T47D (cell line): ENCODE measurements at regions not wholly inside any gene's neighbourhood (a gene's known extent, or its start where the extent isn't known, plus 50 kb on each side); places are given as distances from the start of the nearest gene placed in this dataset.
"Not testable (repeated sequence)": the region's sequence is repeated elsewhere in the genome, so short reads cannot be mapped to it uniquely, and the experiment has no call there.

Experiments used
- DNase-seq, 2 experiments: peaks; one replicate each; pipeline versions ENCODE4 v3.0.0 to v3.0.0-alpha.2; 2011 to 2012; ENCODE audit warnings: low read depth in 1 of 2, low spot score in 1 of 2
- JUND ChIP-seq: IDR thresholded peaks from 2 replicates; pipeline ENCODE4 v1.6.1; 2012; ENCODE audit warnings: low read depth
- in situ Hi-C: cut with HindIII; loops from 2 replicates; pipeline ENCODE4 v1.10.0; 2016; ENCODE audit warnings: low sequenced_read_pairs, low pct_unique_long_range_greater_than_20kb

GRCh38 chr11:45754741-45755140, 50.2 kb upstream of the SLC35C1 start:
- TF ChIP-seq JUND = no peak
- DNase-seq = no peak
- in situ Hi-C loops = no loop called here

- no peak for DNase-seq
- no peak for TF ChIP-seq JUND
- in situ Hi-C loops = no loop called here
Observed at GRCh38 chr11:45754261-45754709, 50.7 kb upstream of the SLC35C1 start.

- TF ChIP-seq JUND = no peak
- in situ Hi-C loops = no loop called here
- no peak for DNase-seq
Observed at GRCh38 chr11:45752106-45752505, 52.8 kb upstream of the SLC35C1 start.

GRCh38 chr11:45751430-45751829, 53.5 kb upstream of the SLC35C1 start:
- in situ Hi-C loops = no loop called here
- no peak for DNase-seq
- no peak for TF ChIP-seq JUND

GRCh38 chr11:45750439-45750838, 54.5 kb upstream of the SLC35C1 start:
- in situ Hi-C loops = no loop called here
- no peak for TF ChIP-seq JUND
- DNase-seq = no peak

GRCh38 chr11:45748801-45749200, 56.1 kb upstream of the SLC35C1 start:
- TF ChIP-seq JUND = no peak
- no peak for DNase-seq
- in situ Hi-C loops = no loop called here

GRCh38 chr11:45745065-45745811, 59.7 kb upstream of the SLC35C1 start:
- TF ChIP-seq JUND = no peak
- in situ Hi-C loops = no loop called here
- no peak for DNase-seq

GRCh38 chr11:45743556-45744468, 61.1 kb upstream of the SLC35C1 start:
- in situ Hi-C loops = no loop called here
- TF ChIP-seq JUND = no peak
- no peak for DNase-seq

GRCh38 chr11:45741582-45741981, 63.4 kb upstream of the SLC35C1 start:
- no peak for TF ChIP-seq JUND
- no peak for DNase-seq
- in situ Hi-C loops = no loop called here

GRCh38 chr11:45741032-45741431, 63.9 kb upstream of the SLC35C1 start:
- TF ChIP-seq JUND = no peak
- in situ Hi-C loops = no loop called here

GRCh38 chr11:45739866-45740265, 65.1 kb upstream of the SLC35C1 start:
- DNase-seq = no peak
- no peak for TF ChIP-seq JUND
- in situ Hi-C loops = no loop called here

More at GRCh38 chr11:45741032-45741431, 63.9 kb upstream of the SLC35C1 start:
- no peak for DNase-seq

GRCh38 chr11:45739071-45739470, 65.9 kb upstream of the SLC35C1 start:
- in situ Hi-C loops, DNase-seq: not testable (repeated sequence)

- DNase-seq, in situ Hi-C loops: not testable (repeated sequence)
Observed at GRCh38 chr11:45738194-45738593, 66.8 kb upstream of the SLC35C1 start.
